Stimulated activated CD4-positive, alpha-beta T cell treated with anti-CD3 and anti-CD28 coated beads, TNF-alpha, amount 100 ng/mL, for 48 hours (primary cell): ENCODE measurements at regions not wholly inside any gene's neighbourhood (a gene's known extent, or its start where the extent isn't known, plus 50 kb on each side); places are given as distances from the start of the nearest gene placed in this dataset.

Experiments used
- DNase-seq, 3 donors: peaks; one replicate each; pipeline ENCODE4 v3.0.0-alpha.2; 2020; ENCODE audit warnings: low read depth in 3 of 3

DNA sequence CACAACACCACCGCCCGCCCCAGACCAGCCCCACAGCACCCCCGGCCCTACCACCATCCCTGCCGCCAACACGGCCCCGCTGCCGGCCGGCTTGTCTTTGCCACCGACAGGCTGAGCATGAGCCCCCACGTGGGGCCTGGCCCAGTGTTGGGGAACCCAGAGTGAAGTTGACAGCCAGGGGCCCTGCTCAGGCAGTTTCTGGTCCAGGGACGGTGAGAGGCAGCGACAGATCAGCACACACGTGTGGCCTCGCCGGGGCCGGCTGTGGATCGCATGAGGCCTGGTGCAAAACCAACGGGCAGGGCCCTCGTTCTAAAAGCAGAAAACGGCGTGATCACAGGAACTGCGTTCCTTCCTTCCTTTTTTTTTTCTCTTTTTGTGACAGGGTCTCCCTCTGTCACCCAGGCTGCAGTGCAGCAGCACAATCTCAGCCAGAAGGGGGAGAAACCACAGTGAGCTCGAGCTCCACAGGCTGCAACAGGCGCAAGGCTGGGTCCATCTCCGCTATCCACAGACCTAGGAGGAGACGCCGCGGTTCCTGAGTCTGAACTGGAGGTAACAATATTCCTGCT, 50.5 kb upstream of the FBRSL1 start:
- no peak for DNase-seq

DNA sequence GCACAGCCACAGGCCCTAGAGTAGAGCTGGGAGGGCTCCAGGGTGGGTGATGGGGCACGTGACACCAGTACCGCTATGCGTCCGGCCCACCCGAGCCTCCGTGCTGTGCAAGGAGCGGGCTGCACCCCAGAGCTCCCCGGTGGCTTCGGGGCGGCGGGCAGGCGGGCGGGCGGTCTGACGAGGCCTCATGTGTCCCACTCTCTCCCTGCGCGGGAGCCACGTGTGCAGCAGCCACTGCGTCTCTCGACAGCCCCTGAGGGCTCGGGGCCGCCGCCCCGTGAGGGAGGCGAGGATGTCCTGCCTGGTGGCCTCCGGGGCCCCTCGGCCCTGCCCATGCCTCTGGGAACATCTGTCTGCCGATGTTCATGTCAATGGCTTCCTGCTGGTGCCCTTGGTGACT, 51.2 kb upstream of the FBRSL1 start:
- no peak for DNase-seq

DNA sequence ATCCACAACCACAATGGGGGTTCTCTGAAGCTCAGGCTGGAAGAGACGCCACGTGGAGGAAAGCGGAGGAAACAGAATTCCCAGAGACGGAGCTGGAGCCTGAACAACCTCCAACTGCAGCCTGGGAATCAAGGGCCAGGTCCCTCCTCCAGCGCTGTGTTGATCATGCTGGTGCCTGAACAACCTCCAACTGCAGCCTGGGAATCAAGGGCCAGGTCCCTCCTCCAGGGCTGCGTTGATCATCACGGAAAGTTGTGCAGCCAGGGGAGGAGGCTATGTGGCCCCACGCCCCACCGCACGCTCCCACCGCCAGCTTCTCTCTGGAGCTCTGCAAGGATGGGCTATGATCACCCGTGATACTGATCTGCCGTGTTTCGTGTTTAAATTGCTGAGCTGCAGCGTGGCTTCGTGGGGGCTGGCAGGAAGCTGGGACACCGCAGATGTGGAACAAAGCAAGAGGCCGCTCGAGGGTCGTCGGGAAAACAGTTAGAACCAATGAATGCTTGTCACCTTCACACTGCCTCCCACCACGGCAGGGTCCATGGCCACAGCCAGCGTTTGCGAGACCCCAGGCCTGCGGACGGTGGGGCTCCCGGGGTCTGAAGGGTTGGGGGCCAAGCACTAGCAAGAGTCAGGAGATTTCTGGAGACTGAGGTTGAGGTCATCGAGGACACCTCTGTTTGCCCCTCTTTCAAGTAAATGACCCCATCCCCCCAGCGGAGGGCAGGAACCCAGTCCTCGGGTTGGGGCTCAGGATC, 51.8 kb upstream of the FBRSL1 start:
- no peak for DNase-seq

DNA sequence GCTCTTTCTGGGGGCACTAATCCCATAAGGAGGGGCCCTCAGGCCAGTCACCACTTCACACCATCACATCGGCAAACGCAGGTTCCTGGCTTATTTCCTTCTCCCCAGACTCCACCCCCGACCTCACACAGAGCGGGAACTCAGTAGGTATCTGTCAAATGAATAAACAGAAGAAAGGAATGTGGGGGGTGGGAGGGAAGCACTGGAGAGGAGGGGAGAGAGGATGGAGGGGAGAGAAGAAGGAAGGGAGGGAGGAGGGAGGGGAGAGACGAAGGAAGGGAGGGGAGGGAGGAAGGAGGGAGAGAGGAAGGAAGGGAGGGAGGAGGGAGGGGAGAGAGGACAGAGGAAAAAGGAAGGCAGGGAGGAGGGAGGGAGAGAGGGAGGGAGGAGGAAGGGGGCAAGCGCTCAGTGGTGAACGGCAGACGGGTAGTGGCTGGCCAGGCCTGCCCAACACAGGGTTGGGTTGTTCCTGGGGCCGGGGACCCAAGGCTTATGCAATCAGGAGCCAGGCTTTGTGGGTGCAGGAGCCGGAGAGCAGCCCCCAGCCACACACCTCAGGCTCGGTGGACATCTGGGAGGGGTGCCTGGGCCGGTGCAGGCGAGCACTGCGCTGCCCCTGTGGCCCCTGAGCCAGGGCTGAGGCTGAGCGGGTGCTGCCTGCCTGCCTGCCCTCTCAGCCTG, 52.6 kb upstream of the FBRSL1 start:
- no peak for DNase-seq

DNA sequence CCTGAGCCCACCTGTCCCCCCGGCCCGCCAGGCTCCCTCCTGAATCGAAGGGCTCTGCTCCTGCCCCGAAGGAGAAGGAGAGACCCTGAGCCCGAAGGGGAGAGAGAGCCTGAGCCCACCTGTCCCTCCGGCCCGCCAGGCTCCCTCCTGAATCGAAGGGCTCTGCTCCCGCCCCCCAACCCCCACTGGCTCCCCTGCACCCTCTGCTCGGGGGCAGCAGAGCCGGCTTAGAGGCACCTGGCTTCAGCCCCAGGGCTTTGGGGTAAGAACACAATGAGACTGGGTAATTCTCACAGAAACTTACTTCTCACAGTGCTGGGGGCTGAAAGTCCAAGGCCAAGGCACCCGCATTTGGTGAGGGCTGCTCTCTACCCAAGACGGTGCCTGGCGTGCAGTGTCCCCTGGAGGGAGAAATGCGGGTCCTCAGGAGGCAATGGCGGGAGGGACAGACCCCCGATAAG, 53.1 kb upstream of the FBRSL1 start:
- DNase-seq, result no peak

DNA sequence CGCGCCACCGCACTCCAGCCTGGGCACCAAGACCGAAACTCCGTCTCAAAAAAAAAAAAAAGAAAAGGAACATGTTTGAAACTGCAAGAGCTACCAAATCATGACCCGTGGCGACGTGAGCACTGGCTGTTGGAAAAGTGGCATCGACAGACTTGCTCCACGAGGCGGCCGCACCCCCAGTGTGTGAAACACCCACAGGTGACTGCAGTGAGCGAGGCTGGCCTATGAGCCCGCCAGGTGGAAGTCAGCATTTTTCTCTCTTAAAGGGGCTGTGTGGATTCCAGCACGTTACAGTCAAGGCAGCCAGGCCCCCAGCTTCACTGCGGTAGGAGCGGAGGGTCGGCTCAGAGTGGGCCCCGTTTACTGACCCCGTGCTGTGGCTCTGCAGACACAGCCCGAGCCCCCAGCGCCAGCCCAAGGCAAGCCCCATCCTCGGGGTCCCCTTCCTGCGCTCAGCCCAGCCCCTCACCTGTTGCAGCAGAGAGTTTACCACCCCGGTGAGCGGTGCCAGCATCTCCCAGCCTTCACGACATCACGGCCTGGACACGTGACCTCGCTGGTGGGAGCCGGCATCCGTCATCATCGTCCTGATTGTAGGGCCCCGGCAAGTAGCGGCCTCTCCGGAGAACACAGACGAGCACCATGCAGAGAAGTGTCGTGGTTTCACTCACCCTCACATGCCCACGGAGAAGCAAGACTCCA, 54.3 kb upstream of the FBRSL1 start:
- DNase-seq, result no peak

DNA sequence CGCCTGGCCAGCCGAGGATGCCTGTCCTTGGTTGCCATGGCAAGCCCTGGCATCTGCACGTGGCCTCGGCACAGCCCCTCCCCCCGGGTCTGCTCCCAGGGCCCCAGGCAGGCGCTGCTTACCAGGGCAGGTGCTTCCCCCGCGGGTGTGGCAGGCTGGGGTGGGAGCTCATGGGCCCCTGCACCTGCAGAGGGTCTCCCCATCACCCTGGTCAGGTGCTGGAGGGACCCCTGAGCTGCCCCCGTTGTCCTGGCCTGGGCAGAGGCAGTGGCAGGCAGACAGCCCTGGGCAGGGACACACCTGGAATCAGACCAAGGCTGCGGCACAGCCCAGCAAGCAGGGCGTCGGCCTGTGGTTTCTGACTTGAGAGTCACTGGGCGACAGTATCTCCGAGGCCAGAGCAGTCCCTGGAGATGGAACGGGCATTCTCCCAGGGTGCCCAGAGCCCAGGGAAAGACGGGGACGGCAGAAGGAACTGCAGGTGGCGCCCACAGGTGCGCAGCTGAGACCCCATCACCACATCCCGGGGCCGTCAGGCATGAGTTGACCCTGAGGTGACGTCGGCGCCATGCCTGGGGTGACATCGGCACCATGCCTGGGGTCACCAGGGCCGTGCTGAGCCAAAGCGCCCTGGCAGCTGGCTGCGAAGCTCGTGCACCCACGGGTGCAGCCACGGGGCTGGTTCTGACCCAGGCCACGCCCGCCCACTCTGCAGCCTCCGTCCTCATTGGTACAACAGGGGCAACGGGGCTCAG, 56.1 kb upstream of the FBRSL1 start:
- no peak for DNase-seq

DNA sequence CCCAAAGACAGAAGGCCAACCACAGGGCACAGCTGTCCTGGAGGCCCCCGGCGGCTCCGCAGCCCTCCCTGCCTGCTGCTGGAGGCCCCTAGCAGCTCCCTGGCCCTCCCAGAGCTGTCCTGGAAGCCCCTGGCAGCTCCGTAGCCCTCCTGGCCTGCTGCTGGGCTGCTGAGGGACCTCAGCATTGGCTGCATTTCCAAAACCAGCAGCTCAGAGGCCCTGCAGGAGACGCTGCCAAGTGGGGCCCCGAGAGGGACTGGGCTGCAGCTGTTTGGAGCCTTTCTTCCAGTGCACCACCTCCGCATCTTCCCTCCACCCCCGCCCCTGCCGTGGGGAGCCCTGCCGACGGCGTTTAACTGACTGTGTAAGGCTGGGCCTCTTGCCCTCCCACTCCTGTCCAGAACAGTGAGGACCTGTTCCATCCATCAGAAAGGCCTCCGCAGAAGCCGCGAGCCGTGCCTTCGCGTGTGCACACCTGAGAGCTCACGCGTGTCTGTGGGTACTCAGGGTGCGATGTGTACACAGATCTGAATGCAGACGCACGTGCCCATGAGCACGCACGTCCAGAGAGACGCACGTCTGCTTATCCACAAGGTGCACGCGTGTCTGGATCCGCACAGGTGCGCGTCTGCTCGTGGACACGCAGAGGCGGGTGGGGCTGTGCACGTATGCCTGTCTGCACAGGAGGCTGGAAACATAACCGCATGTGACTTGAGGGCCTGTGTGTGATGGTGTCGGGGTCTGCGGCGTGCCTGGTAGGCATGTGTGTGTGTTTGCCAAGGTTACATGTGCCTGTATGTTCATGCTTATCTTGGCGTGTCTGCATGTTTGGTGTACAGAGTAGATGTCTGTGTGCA, 57.0 kb upstream of the FBRSL1 start:
- DNase-seq, result no peak

DNA sequence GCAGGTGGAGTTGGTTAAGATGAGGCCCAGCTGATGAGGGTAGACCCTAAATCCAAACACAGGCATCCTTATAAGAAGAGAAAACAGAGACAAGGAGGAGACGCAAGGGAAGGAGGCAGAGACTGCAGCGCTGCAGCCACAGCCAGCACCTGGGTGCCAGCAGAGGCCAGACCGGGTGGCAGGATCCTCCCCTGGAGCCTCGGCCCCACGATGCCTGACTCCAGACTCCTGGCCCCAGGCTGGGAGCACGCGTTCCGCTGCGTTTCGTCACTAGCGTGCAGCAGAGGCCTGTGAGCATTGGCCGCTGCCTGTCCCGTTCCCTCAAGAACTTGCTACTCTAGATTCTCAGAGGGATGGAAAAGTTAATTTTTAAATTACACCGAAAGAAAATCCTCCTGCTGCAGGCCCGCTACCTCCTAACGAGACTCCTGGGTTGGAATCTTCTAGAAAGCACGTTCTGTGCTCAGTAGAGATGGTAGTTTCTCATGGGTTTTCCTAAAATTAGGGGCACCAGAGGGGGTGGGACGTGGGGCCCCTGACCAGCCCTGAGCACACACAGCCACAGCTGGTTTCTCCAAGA, 57.7 kb upstream of the FBRSL1 start:
- no peak for DNase-seq

DNA sequence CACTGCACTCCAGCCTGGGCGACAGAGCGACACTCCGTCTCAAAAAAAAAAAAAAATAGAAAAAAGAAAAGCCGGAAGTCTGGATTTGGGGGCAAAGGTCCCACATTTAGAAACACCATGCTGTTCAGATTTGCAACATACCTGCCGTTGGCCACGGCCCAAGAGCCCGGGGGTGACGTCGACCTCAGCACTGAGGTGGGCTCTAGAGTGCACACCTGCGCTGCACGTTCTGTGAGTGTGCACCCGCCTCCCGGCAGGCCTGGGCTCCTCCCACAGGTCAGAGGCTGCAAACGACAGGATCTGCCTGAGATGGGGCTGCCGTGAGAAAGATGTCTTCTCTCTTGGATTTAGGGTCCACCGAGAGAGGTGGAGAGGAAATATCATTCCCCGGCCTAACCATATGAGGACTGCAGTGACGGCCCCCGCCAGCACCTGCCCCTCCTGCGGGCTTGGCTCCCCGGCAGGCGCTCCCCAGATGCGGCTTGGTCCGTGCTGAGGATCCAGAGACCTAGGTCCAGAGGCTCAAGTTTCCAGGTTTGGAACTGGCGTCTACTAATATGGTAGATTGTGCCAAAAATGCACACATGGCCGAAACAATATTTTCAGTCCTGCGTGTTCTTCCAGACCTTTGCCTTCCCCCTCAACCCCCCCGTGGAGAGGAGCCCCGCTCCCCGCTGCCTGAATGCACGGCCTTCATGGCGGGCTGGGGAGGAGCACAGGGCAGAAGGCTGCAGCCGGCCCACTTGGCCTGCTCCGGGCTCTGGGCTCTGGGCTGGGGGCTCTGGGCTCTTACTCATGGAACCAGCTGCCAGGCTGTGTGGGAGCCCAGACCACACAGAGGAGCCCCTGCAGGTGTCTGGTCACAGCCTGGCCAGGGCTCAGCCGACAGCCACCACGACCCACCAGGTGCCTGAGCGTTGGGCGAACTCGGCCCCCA, 58.8 kb upstream of the FBRSL1 start:
- DNase-seq, result no peak

DNA sequence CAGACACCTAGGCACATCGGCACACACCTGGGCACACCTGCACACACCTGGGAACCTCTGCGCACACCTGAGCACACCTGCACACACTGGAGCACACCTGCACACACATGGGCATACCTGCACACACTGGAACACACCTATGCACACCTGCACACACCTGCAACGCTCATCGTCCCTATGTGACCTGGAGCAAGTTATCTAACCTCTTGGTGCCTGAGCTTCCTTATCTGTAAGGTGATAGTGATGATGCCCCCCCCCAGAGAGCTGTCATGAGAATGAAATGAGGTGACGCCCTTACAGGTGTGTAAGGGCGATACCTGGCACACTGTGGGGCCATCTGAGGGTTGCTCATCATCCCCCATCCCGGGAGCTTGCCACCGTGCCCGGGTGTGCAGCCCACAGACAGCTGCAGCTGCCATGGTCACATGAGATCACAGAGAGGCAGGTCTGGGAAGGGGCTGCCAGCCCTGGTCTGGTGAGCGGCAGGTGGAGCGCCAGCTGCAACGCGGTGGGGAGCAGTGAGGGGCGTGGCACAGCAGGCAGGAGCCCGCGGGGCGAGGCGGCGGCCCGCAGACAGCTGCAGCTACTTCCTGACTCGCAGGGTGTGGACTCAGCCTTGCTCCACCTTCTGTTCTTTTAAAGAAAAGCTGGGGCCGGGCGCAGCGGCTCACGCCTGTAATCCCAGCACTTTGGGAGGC, 59.9 kb upstream of the FBRSL1 start:
- no peak for DNase-seq

DNA sequence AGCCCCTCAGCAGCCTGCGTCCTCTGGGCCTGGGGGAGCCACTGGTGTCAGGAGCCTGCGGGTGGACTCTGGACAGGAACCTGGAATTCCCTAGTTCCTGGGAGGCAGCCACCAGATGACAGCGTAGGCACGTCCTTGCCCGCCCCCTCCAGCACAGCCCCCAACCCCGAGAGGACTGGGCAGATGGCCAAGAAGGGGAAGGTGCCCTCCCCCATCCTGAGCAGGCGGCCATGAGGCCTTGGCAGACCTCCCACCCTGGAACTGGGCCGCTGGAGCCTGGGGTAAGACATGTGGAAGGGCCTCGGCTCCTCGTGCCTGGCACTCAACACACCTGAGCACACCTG, 60.4 kb upstream of the FBRSL1 start:
- DNase-seq, result no peak

DNA sequence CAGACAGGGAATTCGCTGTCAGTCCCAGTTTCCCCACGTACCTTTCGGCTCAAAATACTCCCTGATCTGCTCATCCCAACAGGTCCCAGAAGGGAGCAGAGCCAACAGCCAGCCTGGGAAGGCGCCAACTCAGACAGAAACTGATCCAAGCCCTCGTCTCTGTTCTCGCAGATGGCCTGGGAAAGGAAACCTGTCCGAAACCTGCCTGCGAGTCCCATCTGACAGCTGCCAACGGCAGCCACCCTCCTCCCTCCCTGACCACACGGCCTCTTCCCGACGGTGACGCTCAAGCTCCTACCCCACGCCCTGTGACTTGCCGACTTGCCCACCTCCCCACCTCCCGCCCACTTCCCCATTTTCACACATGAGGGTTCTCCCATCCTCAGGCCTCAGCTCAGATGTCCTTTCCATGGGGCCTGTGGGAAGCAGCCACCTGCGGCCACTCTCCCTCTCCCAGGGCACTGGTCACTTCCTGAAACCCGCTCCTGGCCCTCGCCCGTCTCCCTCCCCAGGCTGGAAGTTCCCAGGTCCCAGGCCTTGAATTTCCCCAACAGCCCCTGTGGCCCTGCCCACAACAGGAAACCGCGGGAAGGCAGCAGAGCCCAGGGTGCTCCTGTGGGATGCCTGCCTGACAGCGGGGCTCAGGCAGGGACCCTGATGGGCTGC, 60.9 kb upstream of the FBRSL1 start:
- no peak for DNase-seq

DNA sequence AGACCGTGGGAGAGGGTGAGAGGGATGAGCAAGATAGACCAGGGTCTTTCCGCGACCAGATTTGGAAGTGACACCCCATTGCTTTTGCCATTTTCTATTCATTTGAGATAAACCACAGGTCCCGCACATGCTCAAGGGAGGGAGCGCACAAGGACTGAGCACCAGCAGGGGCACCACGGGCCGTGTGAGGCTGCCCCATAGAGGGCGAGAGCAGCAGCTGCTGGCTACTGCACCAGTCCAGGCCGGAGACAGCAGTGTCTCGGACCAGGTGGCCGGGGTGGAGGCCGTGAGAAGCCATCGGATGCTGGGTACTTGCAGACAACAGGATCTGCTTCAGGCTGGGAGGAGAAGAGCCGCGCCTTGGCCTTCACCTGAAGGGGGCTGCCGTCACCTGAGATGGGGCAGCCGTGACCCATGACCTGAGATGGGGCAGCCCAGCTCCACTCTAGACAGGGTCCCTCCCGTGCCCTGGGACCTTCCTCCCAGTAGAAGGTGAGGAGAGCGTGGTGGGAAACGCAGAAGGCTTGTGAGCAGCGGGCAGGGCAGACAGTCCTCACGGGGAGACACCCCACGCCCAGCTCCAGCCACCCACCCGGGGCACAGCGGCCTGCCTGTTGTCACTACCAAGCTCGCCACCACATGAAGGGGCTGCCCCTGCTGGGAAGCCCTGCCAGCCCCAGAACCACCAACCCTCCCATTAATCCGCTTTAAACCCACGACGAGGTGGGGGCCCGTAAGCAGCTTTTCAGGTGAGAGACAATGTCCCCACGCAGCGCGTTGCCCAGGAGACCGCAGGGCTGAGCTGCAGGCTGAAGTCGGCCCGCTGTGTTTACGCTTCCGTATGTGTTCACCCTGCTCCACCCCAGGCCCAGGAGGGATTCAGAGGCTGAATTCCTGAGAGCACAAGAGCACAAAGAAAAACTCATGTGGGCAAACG, 61.7 kb upstream of the FBRSL1 start:
- DNase-seq, result no peak

DNA sequence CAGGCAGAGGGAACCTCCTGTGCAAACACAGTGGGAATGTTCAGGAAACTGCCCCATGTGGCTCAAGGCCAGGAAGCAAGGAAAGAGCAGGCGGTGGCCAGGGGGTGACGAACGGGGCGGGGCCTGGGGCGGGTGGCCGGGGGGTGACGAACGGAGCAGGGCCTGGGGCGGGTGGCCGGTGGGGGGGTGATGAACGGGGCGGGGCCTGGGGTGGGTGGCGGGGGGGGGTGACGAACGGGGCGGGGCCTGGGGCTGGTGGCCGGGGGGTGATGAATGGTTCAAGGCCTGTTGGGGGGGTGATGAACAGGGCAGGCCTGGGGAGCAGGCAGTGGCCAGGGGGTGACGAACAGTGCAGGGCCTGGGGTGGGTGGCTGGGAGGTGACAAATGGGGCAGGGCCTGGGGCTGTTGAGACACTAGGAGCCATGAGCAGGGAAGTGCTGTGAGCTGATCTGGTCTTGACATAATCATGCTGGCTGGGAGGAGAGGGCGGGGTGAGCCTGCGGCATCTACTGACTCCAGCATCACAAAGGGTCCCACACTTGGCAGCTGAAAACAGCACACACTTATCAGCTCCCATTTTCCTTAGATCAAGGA, 62.7 kb upstream of the FBRSL1 start:
- no peak for DNase-seq

DNA sequence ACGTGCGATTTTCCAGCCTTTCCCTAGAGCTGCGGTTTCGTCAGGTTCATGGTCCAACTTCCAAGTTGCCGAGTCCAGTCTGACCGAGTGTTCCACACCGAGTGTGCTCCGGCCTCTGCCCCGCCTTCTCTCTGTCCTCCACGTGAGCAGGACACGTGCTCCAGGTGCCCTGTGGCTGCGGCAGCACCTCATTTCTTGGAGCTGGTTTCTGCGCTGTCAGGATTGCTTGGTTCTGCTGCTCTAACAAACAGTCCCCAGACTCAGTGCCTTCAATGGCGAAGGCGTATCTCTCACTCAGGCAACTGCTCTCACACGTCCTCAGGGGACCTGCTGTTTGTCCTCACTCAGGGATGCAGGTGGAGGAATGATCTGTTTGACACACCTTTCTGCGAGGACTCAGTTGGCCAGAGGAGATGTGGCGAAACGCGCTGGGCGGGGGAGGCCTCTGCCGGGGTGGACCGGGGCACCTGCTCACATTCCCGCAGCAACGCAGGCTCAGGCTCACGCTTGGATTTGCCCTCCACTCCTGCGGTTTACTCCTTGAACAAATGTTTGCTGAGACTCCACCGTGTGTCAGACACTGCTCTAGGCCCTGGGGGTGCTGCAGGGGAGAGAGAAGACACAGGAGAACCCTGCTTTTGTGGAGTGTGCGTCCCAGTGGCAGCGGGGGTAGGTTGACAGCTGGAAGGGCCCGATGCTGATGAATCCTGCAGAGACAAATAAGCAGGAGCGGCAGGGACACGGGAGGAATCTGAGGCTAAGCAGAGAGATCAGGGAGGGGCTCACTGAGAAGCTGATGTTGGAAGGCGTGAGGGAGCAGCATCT, 63.4 kb upstream of the FBRSL1 start:
- no peak for DNase-seq
